ENCODE measurements at regions not wholly inside any gene's neighbourhood (a gene's known extent, or its start where the extent isn't known, plus 50 kb on each side); places are given as distances from the start of the nearest gene placed in this dataset.

DNA sequence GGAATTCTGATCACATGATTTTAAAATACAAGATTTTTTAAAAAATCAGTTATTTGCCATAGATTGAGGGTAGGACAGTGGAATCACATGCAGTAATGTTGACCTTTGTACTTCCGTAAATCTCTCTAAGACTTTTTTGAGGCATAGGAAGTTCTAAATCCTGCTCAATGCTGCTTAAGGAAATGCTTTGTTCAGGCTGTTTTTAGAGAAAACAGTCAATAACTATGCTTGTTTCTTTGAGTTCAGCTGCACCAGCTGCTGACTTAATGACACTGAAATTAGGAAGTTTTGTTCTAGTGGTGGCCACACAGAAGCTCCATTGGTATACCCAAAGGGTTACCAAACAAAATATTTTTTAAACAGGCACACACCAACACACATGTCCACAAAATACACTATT, 60.9 kb downstream of the KLF12 start:
- H3K4me1 Mint-ChIP-seq (ENCODE audit: low read depth): peaks cover 85% of the 10 kb centered on the region
- peaks cover 23% of the 10 kb centered on the region for H3K36me3 Mint-ChIP-seq (ENCODE audit: low read depth)
- peak overlapping the region; percentile 50 for H3K27ac Mint-ChIP-seq
- Histone ChIP-seq H3K27ac (ENCODE audit: low read depth in 1 of 2, low read length in 2 of 2) (no peak overlapping the region), H3K36me3 (ENCODE audit: insufficient read depth, low read length) (peaks cover 8% of the 10 kb centered on the region), H3K4me3 (ENCODE audit: low read length) (no peak overlapping the region), H3K9me3 (ENCODE audit: control insufficient read depth in 1 of 2, insufficient read depth in 1 of 2, low read length in 2 of 2) (peaks cover 0 to 6% of the 10 kb centered on the region in 2 experiments), H3K4me1 (ENCODE audit: insufficient read depth, low read length) (peaks cover 40% of the 10 kb centered on the region), H3K27me3 (ENCODE audit: control insufficient read depth in 1 of 2, insufficient read depth in 2 of 2, low read length in 2 of 2) (no peaks in the 10 kb centered on the region)
- H3K9me3 Mint-ChIP-seq: no peaks in the 10 kb centered on the region
- ATAC-seq (ENCODE audit: poor library complexity) (no peak), DNase-seq (no peak)
- H3K4me3 Mint-ChIP-seq: no peak overlapping the region
- ChIA-PET CTCF (interaction anchor here (1.0 kb wide), 1 partner anchor 9 kb away, joined by 3 read pairs; no protein-coding TSS in a partner anchor), POLR2A (interaction anchor here (0.8 to 1.3 kb wide), 5 partner anchors 11 to 87 kb away, joined by 3 to 4 read pairs (median 3); partner anchors contain the start of gene KLF12)
- intact Hi-C loops (cut with DNase I, micrococcal nuclease): loop anchor here (5.0 to 10.0 kb wide), 4 partner anchors 59 to 308 kb away; partner anchors contain the start of gene KLF12 (in 1 of the 2)
- H3K27me3 Mint-ChIP-seq: no peaks in the 10 kb centered on the region
- TF ChIP-seq, protein P1, sequence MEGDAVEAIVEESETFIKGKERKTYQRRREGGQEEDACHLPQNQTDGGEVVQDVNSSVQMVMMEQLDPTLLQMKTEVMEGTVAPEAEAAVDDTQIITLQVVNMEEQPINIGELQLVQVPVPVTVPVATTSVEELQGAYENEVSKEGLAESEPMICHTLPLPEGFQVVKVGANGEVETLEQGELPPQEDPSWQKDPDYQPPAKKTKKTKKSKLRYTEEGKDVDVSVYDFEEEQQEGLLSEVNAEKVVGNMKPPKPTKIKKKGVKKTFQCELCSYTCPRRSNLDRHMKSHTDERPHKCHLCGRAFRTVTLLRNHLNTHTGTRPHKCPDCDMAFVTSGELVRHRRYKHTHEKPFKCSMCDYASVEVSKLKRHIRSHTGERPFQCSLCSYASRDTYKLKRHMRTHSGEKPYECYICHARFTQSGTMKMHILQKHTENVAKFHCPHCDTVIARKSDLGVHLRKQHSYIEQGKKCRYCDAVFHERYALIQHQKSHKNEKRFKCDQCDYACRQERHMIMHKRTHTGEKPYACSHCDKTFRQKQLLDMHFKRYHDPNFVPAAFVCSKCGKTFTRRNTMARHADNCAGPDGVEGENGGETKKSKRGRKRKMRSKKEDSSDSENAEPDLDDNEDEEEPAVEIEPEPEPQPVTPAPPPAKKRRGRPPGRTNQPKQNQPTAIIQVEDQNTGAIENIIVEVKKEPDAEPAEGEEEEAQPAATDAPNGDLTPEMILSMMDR (IDR thresholded peaks at IDR 0.05): no peak

DNA sequence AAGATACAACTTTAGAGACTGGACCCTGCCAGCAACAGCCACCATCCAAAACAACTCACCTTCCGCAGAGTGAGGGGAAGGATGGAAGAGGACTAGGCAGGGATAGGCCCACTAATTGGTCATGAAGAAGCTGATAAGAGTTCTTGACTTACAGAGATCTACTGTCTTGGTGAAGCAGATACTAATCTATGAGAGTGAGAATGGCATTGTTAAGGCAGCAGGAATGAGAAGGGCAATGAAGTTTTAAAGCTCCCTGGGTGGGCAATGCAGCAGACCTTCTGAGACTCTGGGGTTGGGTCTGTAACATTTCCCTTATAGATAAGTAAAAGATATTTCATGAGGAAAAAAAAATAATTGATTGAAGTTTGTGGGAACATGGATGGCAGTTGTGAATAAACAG, 63.7 kb downstream of the KLF12 start:
- peak; percentile 26 for ATAC-seq (ENCODE audit: poor library complexity)
- Mint-ChIP-seq H3K4me1 (ENCODE audit: low read depth) (peaks cover 83% of the 10 kb centered on the region), H3K36me3 (ENCODE audit: low read depth) (peaks cover 20% of the 10 kb centered on the region), H3K9me3 (no peaks in the 10 kb centered on the region), H3K27me3 (no peaks in the 10 kb centered on the region), H3K27ac (peak overlapping the region; percentile 80), H3K4me3 (peak overlapping the region; percentile 73)
- TF ChIP-seq, protein P1 (IDR thresholded peaks at IDR 0.05): no peak
- Histone ChIP-seq H3K36me3 (ENCODE audit: insufficient read depth, low read length) (peaks cover 8% of the 10 kb centered on the region), H3K4me1 (ENCODE audit: insufficient read depth, low read length) (peaks cover 54% of the 10 kb centered on the region), H3K27me3 (ENCODE audit: control insufficient read depth in 1 of 2, insufficient read depth in 2 of 2, low read length in 2 of 2) (no peaks in the 10 kb centered on the region), H3K27ac (ENCODE audit: low read depth in 1 of 2, low read length in 2 of 2) (peak overlapping the region; percentile 17 to 36), H3K4me3 (ENCODE audit: low read length) (peak overlapping the region; percentile 1), H3K9me3 (ENCODE audit: control insufficient read depth in 1 of 2, insufficient read depth in 1 of 2, low read length in 2 of 2) (peaks cover 0 to 6% of the 10 kb centered on the region in 2 experiments)
- POLR2A ChIA-PET: interaction anchor here (1.0 to 2.5 kb wide), 16 partner anchors 9 to 305 kb away, joined by 3 to 31 read pairs (median 6); partner anchors contain the start of gene KLF12
- CTCF ChIA-PET: interaction anchor here (0.5 to 1.4 kb wide), 4 partner anchors 14 to 216 kb away, joined by 3 to 4 read pairs (median 3); no protein-coding TSS in a partner anchor
- peak in 1 of 14 experiments; percentile 36 for DNase-seq
- intact Hi-C loops (cut with DNase I, micrococcal nuclease): loop anchor here (1.0 to 10.0 kb wide), 8 partner anchors 20 to 306 kb away; partner anchors contain the start of gene KLF12 (in 1 of the 2)

DNA sequence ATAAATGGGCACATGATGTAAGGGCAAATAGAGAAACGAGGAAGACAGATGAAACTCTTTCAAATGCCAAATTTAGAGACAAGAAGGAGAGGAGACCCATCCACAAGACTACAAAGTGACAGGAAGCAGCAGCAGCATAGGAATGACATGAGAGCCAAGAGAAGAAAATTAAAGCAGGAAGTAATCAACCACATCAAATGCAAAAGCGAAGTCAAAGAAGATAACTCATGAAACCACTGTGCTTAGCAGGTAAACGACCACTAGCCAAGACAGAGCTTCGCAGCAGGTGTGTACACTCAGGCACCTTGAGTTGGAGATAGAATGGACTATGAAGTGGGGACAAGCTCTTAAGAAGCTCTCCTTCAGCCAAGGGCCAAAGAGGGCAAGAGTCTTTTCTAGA, 64.1 kb downstream of the KLF12 start:
- peak overlapping the region; percentile 1 for H3K4me3 ChIP-seq (ENCODE audit: low read length)
- H3K36me3 Mint-ChIP-seq (ENCODE audit: low read depth): peaks cover 20% of the 10 kb centered on the region
- H3K36me3 ChIP-seq (ENCODE audit: insufficient read depth, low read length): peaks cover 8% of the 10 kb centered on the region
- H3K4me1 Mint-ChIP-seq (ENCODE audit: low read depth): peaks cover 83% of the 10 kb centered on the region
- ATAC-seq (ENCODE audit: poor library complexity): peak; percentile 85
- ChIA-PET POLR2A (interaction anchor here (0.8 to 2.5 kb wide), 17 partner anchors 8 to 304 kb away, joined by 3 to 31 read pairs (median 5); partner anchors contain the start of gene KLF12), CTCF (interaction anchor here (0.5 to 1.4 kb wide), 4 partner anchors 14 to 217 kb away, joined by 3 to 4 read pairs (median 3); no protein-coding TSS in a partner anchor)
- peaks cover 0 to 6% of the 10 kb centered on the region in 2 experiments for H3K9me3 ChIP-seq (ENCODE audit: control insufficient read depth in 1 of 2, insufficient read depth in 1 of 2, low read length in 2 of 2)
- H3K4me3 Mint-ChIP-seq: peak overlapping the region; percentile 73
- H3K4me1 ChIP-seq (ENCODE audit: insufficient read depth, low read length): peaks cover 55% of the 10 kb centered on the region
- H3K9me3 Mint-ChIP-seq: no peaks in the 10 kb centered on the region
- no peaks in the 10 kb centered on the region for H3K27me3 Mint-ChIP-seq
- H3K27me3 ChIP-seq (ENCODE audit: control insufficient read depth in 1 of 2, insufficient read depth in 2 of 2, low read length in 2 of 2): no peaks in the 10 kb centered on the region
- DNase-seq: peak in 10 of 14 experiments; percentile 6 to 86 (median 33)
- intact Hi-C loops (cut with DNase I, micrococcal nuclease): loop anchor here (1.0 to 10.0 kb wide), 8 partner anchors 21 to 305 kb away; partner anchors contain the start of gene KLF12 (in 1 of the 2)
- peak overlapping the region; percentile 80 for H3K27ac Mint-ChIP-seq
- H3K27ac ChIP-seq (ENCODE audit: low read depth in 1 of 2, low read length in 2 of 2): peak overlapping the region; percentile 17 to 36
- TF ChIP-seq, protein P1 (IDR thresholded peaks at IDR 0.05): no peak
